Endodermal cell (in vitro differentiated cells): ENCODE measurements at regions not wholly inside any gene's neighbourhood (a gene's known extent, or its start where the extent isn't known, plus 50 kb on each side); places are given as distances from the start of the nearest gene placed in this dataset.

ENCODE experiments used
- DNase-seq: peaks from one replicate; pipeline ENCODE4 v3.0.0-alpha.2; 2017
- H3K27ac ChIP-seq: 2 replicates; pipeline ENCODE4 v1.5.1; 2013; ENCODE audit warnings: mild to moderate bottlenecking, low read depth, low read length, moderate library complexity
- H3K27me3 ChIP-seq: 2 replicates; pipeline ENCODE4 v1.6.1; 2013; ENCODE audit warnings: mild to moderate bottlenecking, low read length, moderate library complexity; ENCODE audit not compliant: insufficient read depth, control insufficient read depth, poor library complexity, severe bottlenecking
- H3K36me3 ChIP-seq: 2 replicates; pipeline ENCODE4 v1.7.0; 2013; ENCODE audit warnings: mild to moderate bottlenecking, low read length, moderate library complexity; ENCODE audit not compliant: control insufficient read depth, insufficient read depth
- H3K4me1 ChIP-seq: one replicate; pipeline ENCODE4 v1.7.0; 2013; ENCODE audit warnings: low read length; ENCODE audit not compliant: control insufficient read depth, insufficient read depth
- H3K4me3 ChIP-seq: 2 replicates; pipeline ENCODE4 v1.5.1; 2013; ENCODE audit warnings: mild to moderate bottlenecking, low read length, moderate library complexity
- H3K9ac ChIP-seq: 2 replicates; pipeline ENCODE4 v1.6.1; 2013; ENCODE audit warnings: mild to moderate bottlenecking, low read length, moderate library complexity; ENCODE audit not compliant: poor library complexity, severe bottlenecking; ENCODE audit errors: extremely low read depth
- H3K9me3 ChIP-seq: 2 replicates; pipeline ENCODE4 v1.6.1; 2013; ENCODE audit warnings: mild to moderate bottlenecking, low read length, moderate library complexity; ENCODE audit not compliant: control insufficient read depth
- H3K27ac Mint-ChIP-seq: 2 replicates; pipeline ENCODE4 v1.8.0; 2020; ENCODE audit warnings: mixed read lengths
- H3K27me3 Mint-ChIP-seq: 2 replicates; pipeline ENCODE4 v1.8.0; 2021; ENCODE audit warnings: mild to moderate bottlenecking, mixed read lengths; ENCODE audit not compliant: insufficient read depth
- H3K36me3 Mint-ChIP-seq: 2 replicates; pipeline ENCODE4 v1.8.0; 2020; ENCODE audit warnings: low read depth, mixed read lengths
- H3K4me1 Mint-ChIP-seq: 2 replicates; pipeline ENCODE4 v1.8.0; 2020; ENCODE audit warnings: mixed read lengths
- H3K4me3 Mint-ChIP-seq: 2 replicates; pipeline ENCODE4 v1.8.0; 2020; ENCODE audit warnings: mild to moderate bottlenecking, moderate library complexity, mixed read lengths
- H3K9me3 Mint-ChIP-seq: 2 replicates; pipeline ENCODE4 v1.8.0; 2020; ENCODE audit warnings: mild to moderate bottlenecking, mixed read lengths
- WGBS, 2 experiments: methylation state at CpG; one replicate each; pipeline versions ENCODE4 v1.1.5 to v1.1.7; 2013; ENCODE audit warnings: missing lambda C conversion rate in 2 of 2, mixed read lengths in 1 of 2; ENCODE audit not compliant: insufficient coverage in 1 of 2, insufficient read length in 1 of 2; 5-methylcytosine and 5-hydroxymethylcytosine counted together
- TF ChIP-seq, protein P1 (sequence below): fragments of 200-600 bp; sonication (generic); conservative IDR thresholded peaks from 2 replicates; pipeline ENCODE4 v1.5.0; 2021; ENCODE audit warnings: antibody characterized with exemption, mild to moderate bottlenecking

DNA sequence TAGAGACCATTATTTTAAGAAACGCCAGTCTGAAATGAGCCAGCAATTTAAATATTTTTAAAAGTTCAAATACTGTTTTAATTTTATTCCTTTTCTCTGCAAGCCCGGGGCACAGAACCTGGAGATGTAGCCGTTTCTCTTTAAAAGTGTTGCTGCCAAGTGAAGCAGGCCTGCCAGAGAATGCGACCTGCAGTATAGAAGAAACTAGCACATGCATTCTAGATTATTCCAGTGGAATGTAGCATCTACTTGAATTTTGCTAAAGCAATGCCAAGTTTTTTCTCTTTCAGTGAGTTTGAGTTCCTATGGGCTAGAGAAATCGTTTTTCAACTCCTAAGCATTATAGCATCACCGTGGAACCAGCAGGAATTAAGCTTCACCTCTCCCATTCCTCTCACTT, 101.3 kb downstream of the QRSL1 start:
- Mint-ChIP-seq H3K36me3 (no peaks in the 10 kb centered on the region), H3K27me3 (no peaks in the 10 kb centered on the region), H3K4me3 (no peak overlapping the region), H3K4me1 (peaks cover 4% of the 10 kb centered on the region), H3K9me3 (peaks cover 5% of the 10 kb centered on the region), H3K27ac (no peak overlapping the region)
- Histone ChIP-seq H3K27me3 (no peaks in the 10 kb centered on the region), H3K4me1 (no peaks in the 10 kb centered on the region), H3K36me3 (no peaks in the 10 kb centered on the region), H3K4me3 (no peak overlapping the region), H3K9ac (no peak overlapping the region), H3K9me3 (peaks cover 7% of the 10 kb centered on the region), H3K27ac (no peak overlapping the region)
- no peak for DNase-seq
- TF ChIP-seq, protein P1, sequence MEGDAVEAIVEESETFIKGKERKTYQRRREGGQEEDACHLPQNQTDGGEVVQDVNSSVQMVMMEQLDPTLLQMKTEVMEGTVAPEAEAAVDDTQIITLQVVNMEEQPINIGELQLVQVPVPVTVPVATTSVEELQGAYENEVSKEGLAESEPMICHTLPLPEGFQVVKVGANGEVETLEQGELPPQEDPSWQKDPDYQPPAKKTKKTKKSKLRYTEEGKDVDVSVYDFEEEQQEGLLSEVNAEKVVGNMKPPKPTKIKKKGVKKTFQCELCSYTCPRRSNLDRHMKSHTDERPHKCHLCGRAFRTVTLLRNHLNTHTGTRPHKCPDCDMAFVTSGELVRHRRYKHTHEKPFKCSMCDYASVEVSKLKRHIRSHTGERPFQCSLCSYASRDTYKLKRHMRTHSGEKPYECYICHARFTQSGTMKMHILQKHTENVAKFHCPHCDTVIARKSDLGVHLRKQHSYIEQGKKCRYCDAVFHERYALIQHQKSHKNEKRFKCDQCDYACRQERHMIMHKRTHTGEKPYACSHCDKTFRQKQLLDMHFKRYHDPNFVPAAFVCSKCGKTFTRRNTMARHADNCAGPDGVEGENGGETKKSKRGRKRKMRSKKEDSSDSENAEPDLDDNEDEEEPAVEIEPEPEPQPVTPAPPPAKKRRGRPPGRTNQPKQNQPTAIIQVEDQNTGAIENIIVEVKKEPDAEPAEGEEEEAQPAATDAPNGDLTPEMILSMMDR: no peak
- WGBS, 2 experiments: 88 to 93% methylated on average over 5 to 6 of the region's 6 CpGs

- H3K4me3 Mint-ChIP-seq: no peak overlapping the region
- TF ChIP-seq, protein P1: no peak
Measured at GRCh38 chr6:106730264-106730663, 100.9 kb downstream of the QRSL1 start.

DNA sequence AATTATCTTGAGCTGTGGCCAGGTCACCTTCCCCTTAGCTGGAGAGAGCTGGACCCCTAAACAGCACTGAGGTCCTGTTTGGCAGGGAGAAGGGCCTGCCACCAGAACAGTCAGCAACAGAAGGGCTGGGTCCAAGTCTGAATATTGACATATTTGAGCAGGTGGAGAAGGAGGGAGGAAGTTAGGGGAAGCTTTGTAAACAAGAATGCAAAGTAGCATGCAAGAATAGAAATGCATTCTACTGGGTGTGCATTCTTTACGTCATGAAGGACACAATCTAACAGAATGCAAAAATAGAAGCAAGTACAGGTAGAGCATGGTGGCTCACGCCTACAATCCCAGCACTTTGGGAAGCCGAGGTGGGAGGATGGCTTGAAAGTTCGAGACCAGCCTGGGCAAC, 100.5 kb downstream of the QRSL1 start:
- 82% methylated on average over 4 of the region's 4 CpGs for WGBS, 2 experiments
- Mint-ChIP-seq H3K4me1 (peaks cover 4% of the 10 kb centered on the region), H3K9me3 (no peaks in the 10 kb centered on the region), H3K27ac (no peak overlapping the region), H3K27me3 (no peaks in the 10 kb centered on the region), H3K36me3 (no peaks in the 10 kb centered on the region), H3K4me3 (no peak overlapping the region)
- Histone ChIP-seq H3K27ac (no peak overlapping the region), H3K36me3 (no peaks in the 10 kb centered on the region), H3K4me3 (no peak overlapping the region), H3K27me3 (no peaks in the 10 kb centered on the region), H3K4me1 (no peaks in the 10 kb centered on the region), H3K9ac (no peak overlapping the region), H3K9me3 (no peaks in the 10 kb centered on the region)
- DNase-seq: no peak
- TF ChIP-seq, protein P1: no peak

More at GRCh38 chr6:106730264-106730663, 100.9 kb downstream of the QRSL1 start:
- Histone ChIP-seq H3K9me3 (peaks cover 3% of the 10 kb centered on the region), H3K27me3 (no peaks in the 10 kb centered on the region), H3K9ac (no peak overlapping the region), H3K36me3 (no peaks in the 10 kb centered on the region), H3K4me3 (no peak overlapping the region), H3K4me1 (no peaks in the 10 kb centered on the region), H3K27ac (no peak overlapping the region)
- Mint-ChIP-seq H3K9me3 (peaks cover under 1% of the 10 kb centered on the region), H3K36me3 (no peaks in the 10 kb centered on the region), H3K4me1 (peaks cover 4% of the 10 kb centered on the region), H3K27ac (no peak overlapping the region), H3K27me3 (no peaks in the 10 kb centered on the region)
- 89 to 100% methylated on average over 1 of the region's 1 CpG for WGBS, 2 experiments
- DNase-seq: no peak
